Neutrophil (primary cell): ENCODE measurements at regions not wholly inside any gene's neighbourhood (a gene's known extent, or its start where the extent isn't known, plus 50 kb on each side); places are given as distances from the start of the nearest gene placed in this dataset.

Source experiments
- H3K27ac ChIP-seq: fragments of 200-600 bp; sonication (generic); 2 replicates; pipeline ENCODE4 v1.5.1; 2016; ENCODE audit warnings: mild to moderate bottlenecking, moderate library complexity
- H3K27me3 ChIP-seq: fragments of 200-600 bp; sonication (generic); 2 replicates; pipeline ENCODE4 v1.6.0; 2016; ENCODE audit warnings: mild to moderate bottlenecking
- H3K36me3 ChIP-seq: fragments of 200-600 bp; sonication (generic); 2 replicates; pipeline ENCODE4 v1.5.1; 2017
- H3K4me1 ChIP-seq, 2 experiments: fragments of 200-600 bp in 1 of 2; sonication (generic) in 1 of 2; 1 replicate in 1 of 2; 2 replicates in 1 of 2; pipeline versions ENCODE4 v1.5.1 to v1.6.1; 2013 to 2016; ENCODE audit warnings: low read depth in 1 of 2, low read length in 1 of 2, mild to moderate bottlenecking in 1 of 2, moderate library complexity in 1 of 2; ENCODE audit not compliant: control insufficient read depth in 1 of 2, insufficient read depth in 1 of 2
- H3K4me3 ChIP-seq, 2 experiments: fragments of 200-600 bp in 1 of 2; sonication (generic) in 1 of 2; 1 replicate in 1 of 2; 2 replicates in 1 of 2; pipeline ENCODE4 v1.5.1; 2013 to 2016; ENCODE audit warnings: low read depth in 1 of 2, low read length in 1 of 2, mild to moderate bottlenecking in 1 of 2, moderate library complexity in 1 of 2
- H3K9me3 ChIP-seq: fragments of 200-600 bp; sonication (generic); 2 replicates; pipeline ENCODE4 v1.5.1; 2016
- TF ChIP-seq, protein P1 (sequence below): fragments of 200-600 bp; sonication (generic); IDR thresholded peaks from 2 replicates; pipeline ENCODE4 v1.5.1; 2016; ENCODE audit warnings: antibody characterized with exemption

DNA sequence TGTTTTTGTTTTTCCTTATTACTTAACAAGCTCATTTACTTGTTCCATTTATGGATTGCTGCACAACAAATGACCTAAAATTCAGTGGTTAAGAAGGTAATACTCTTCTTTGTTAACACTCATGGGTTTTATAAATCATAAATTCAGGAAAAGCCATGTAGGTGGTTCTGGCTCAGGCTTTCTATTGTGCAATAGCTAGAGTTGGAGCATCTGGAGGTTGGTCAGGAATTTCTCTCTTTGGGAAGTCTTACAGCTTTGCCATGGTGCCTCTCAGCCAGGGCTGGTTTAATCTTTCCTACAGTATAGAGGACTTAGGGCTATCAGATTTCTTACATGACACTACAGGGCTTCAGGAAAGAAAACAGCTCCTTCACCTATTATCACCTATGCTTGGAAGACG lies 1677.1 kb downstream of the KCNT2 start:
- no peaks in the 10 kb centered on the region for H3K9me3 ChIP-seq
- no peaks in the 10 kb centered on the region for H3K27me3 ChIP-seq
- H3K36me3 ChIP-seq = no peaks in the 10 kb centered on the region
- TF ChIP-seq, protein P1, sequence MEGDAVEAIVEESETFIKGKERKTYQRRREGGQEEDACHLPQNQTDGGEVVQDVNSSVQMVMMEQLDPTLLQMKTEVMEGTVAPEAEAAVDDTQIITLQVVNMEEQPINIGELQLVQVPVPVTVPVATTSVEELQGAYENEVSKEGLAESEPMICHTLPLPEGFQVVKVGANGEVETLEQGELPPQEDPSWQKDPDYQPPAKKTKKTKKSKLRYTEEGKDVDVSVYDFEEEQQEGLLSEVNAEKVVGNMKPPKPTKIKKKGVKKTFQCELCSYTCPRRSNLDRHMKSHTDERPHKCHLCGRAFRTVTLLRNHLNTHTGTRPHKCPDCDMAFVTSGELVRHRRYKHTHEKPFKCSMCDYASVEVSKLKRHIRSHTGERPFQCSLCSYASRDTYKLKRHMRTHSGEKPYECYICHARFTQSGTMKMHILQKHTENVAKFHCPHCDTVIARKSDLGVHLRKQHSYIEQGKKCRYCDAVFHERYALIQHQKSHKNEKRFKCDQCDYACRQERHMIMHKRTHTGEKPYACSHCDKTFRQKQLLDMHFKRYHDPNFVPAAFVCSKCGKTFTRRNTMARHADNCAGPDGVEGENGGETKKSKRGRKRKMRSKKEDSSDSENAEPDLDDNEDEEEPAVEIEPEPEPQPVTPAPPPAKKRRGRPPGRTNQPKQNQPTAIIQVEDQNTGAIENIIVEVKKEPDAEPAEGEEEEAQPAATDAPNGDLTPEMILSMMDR = no peak
- H3K4me1 ChIP-seq = no peaks in the 10 kb centered on the region
- H3K4me3 ChIP-seq = no peak overlapping the region
- no peak overlapping the region for H3K27ac ChIP-seq

GRCh38 chr1:194930132-194930531 lies 1678.1 kb downstream of the KCNT2 start:
- no peak overlapping the region for H3K4me3 ChIP-seq
- no peaks in the 10 kb centered on the region for H3K4me1 ChIP-seq
- H3K27me3 ChIP-seq = no peaks in the 10 kb centered on the region
- TF ChIP-seq, protein P1 = no peak
- H3K9me3 ChIP-seq = no peaks in the 10 kb centered on the region
- no peaks in the 10 kb centered on the region for H3K36me3 ChIP-seq
- H3K27ac ChIP-seq = no peak overlapping the region

- Histone ChIP-seq H3K36me3 (no peaks in the 10 kb centered on the region), H3K4me3 (no peak overlapping the region), H3K27ac (no peak overlapping the region), H3K27me3 (no peaks in the 10 kb centered on the region), H3K9me3 (no peaks in the 10 kb centered on the region), H3K4me1 (no peaks in the 10 kb centered on the region)
- TF ChIP-seq, protein P1 = no peak
Observed at GRCh38 chr1:194929357-194929756, 1678.9 kb downstream of the KCNT2 start.

DNA sequence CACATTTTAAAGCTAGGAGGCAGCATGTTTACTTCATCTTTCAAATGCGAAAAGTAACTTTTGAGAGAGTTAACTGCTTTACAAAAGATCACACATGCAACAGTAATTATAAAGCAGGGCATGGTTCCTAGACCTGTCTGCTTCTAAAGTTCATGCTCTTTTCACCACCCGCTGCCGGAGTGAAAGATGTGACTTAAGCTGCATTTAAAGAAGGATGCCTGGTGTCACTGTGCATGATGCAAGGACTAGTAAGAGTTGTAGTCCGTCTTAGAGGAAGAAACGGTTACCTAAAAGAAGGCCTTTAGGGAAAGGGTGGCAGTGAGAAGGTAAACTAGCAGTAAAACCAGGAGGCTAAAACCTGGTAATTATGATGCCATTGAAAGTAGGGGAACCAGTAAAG lies 1689.1 kb downstream of the KCNT2 start:
- no peak overlapping the region for H3K4me3 ChIP-seq
- H3K9me3 ChIP-seq = no peaks in the 10 kb centered on the region
- H3K27ac ChIP-seq = no peak overlapping the region
- no peaks in the 10 kb centered on the region for H3K27me3 ChIP-seq
- H3K4me1 ChIP-seq = no peaks in the 10 kb centered on the region
- TF ChIP-seq, protein P1 = no peak
- no peaks in the 10 kb centered on the region for H3K36me3 ChIP-seq

GRCh38 chr1:194917769-194918168 lies 1690.5 kb downstream of the KCNT2 start:
- Histone ChIP-seq H3K4me1 (no peaks in the 10 kb centered on the region), H3K27ac (no peak overlapping the region), H3K9me3 (no peaks in the 10 kb centered on the region), H3K36me3 (no peaks in the 10 kb centered on the region), H3K27me3 (no peaks in the 10 kb centered on the region), H3K4me3 (no peak overlapping the region)
- TF ChIP-seq, protein P1 = no peak

GRCh38 chr1:194908643-194909042 lies 1699.6 kb downstream of the KCNT2 start:
- Histone ChIP-seq H3K4me1 (no peaks in the 10 kb centered on the region), H3K4me3 (no peak overlapping the region), H3K9me3 (no peaks in the 10 kb centered on the region), H3K36me3 (no peaks in the 10 kb centered on the region), H3K27me3 (no peaks in the 10 kb centered on the region), H3K27ac (no peak overlapping the region)
- TF ChIP-seq, protein P1 = no peak
